Prostate gland (tissue), 2 donors: ENCODE measurements at regions not wholly inside any gene's neighbourhood (a gene's known extent, or its start where the extent isn't known, plus 50 kb on each side); places are given as distances from the start of the nearest gene placed in this dataset.
"Not testable (repeated sequence)": the region's sequence is repeated elsewhere in the genome, so short reads cannot be mapped to it uniquely, and the experiment has no call there.

Experiments used
- DNase-seq: peaks from one replicate; pipeline ENCODE4 v3.0.0-alpha.2; 2019; ENCODE audit warnings: low spot score
- H3K27ac ChIP-seq, 2 donors: fragments of 200-600 bp; sonication (generic); 2 replicates each; pipeline ENCODE4 v1.5.1; 2017 to 2019
- H3K27me3 ChIP-seq: fragments of 200-600 bp; sonication (generic); replicated peaks from 2 replicates; pipeline ENCODE4 v1.5.1; 2019; ENCODE audit not compliant: insufficient read depth
- H3K36me3 ChIP-seq, 2 donors: fragments of 200-600 bp; sonication (generic); 1 replicate in 1 of 2; 2 replicates in 1 of 2; pipeline versions ENCODE4 v1.5.1 to v1.8.1; 2017 to 2019
- H3K4me1 ChIP-seq: fragments of 200-600 bp; sonication (generic); replicated peaks from 2 replicates; pipeline ENCODE4 v1.5.1; 2019
- H3K4me3 ChIP-seq, 2 donors: fragments of 200-600 bp; sonication (generic); 2 replicates each; pipeline ENCODE4 v1.5.1; 2017 to 2019
- H3K9me3 ChIP-seq: fragments of 200-600 bp; sonication (generic); 2 replicates; pipeline ENCODE4 v1.5.1; 2017
- CTCF ChIP-seq, 4 experiments: fragments of 200-600 bp in 2 of 4; fragments of 450-650 bp in 2 of 4; sonication (generic) in 2 of 4; IDR thresholded peaks; 1 replicate in 3 of 4; 2 replicates in 1 of 4; pipeline ENCODE4 v1.5.1; 2016 to 2019; ENCODE audit warnings: antibody characterized with exemption in 4 of 4, mild to moderate bottlenecking in 2 of 4, moderate library complexity in 2 of 4
- POLR2A ChIP-seq: fragments of 450-650 bp; IDR thresholded peaks from one replicate; pipeline ENCODE4 v1.6.1; 2016; ENCODE audit warnings: antibody characterized with exemption, mild to moderate bottlenecking
- POLR2AphosphoS5 ChIP-seq: sonication (generic); formaldehyde crosslinking; IDR thresholded peaks from one replicate; pipeline ENCODE4 v1.6.1; 2017; ENCODE audit warnings: antibody characterized with exemption
- WGBS: methylation state at CpG from one replicate; pipeline ENCODE4 v1.1.5; 2018; 5-methylcytosine and 5-hydroxymethylcytosine counted together
- intact Hi-C: fragments of 100-400 bp; cut with DNase I; formaldehyde crosslinking; loops from one replicate; pipeline ENCODE4 v1.14.2; 2022

- Histone ChIP-seq H3K36me3 (no peaks in the 10 kb centered on the region), H3K4me1 (no peaks in the 10 kb centered on the region), H3K27ac (no peak overlapping the region), H3K27me3 (no peaks in the 10 kb centered on the region), H3K9me3 (no peaks in the 10 kb centered on the region), H3K4me3 (no peak overlapping the region)
- TF ChIP-seq CTCF (IDR thresholded peaks at IDR 0.05) (no peak), POLR2A (no peak), POLR2AphosphoS5 (no peak)
- intact Hi-C loops, result no loop called here
- WGBS, result 74% methylated on average over 3 of the region's 3 CpGs
- no peak for DNase-seq
Measured at GRCh38 chr5:163305655-163306054, 131.7 kb upstream of the CCNG1 start.

DNA sequence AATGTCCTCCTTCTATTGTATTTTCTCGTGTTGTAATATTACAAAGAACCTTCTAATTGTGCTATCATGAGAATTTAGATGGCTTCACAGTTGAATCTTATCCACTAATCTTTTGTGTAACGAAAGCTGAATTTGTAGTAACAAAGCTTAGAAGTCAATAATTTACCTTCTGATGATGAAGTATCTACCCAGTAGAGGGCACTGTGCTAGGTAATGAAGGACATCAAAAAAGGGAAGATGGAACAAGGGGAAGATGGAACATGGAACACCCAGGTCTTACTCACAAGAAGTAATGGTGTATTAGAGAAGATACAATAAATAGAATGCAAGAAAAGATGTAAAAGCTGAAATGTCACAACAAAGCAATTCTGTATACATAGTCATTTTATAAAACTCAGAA lies 131.0 kb upstream of the CCNG1 start:
- DNase-seq, result no peak
- intact Hi-C loops, result no loop called here
- Histone ChIP-seq H3K27me3 (no peaks in the 10 kb centered on the region), H3K36me3 (no peaks in the 10 kb centered on the region), H3K4me1 (no peaks in the 10 kb centered on the region), H3K27ac (no peak overlapping the region), H3K9me3 (no peaks in the 10 kb centered on the region), H3K4me3 (no peak overlapping the region)
- 56% methylated on average over 2 of the region's 2 CpGs for WGBS
- TF ChIP-seq POLR2A (no peak), CTCF (IDR thresholded peaks at IDR 0.05) (no peak), POLR2AphosphoS5 (no peak)

DNA sequence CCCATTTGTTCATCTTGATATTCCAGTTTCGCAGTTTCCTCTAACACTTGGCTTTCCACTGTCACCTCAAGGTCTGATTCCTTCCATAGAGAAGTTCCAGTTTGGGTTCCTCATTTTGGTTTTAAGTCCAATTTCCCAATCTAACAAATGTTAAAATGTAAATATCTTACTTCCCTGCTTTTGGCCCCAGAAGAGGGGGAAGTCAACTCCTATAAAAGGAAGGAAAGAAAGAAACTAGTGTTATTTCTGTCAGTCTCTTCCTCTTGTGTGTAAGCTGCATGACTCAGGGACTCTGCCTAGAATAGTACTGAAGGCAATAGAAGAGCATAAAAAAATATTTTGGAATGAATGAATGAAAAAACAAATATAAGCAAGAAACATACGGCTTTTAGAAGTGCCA lies 127.5 kb upstream of the CCNG1 start:
- no peaks in the 10 kb centered on the region for H3K4me1 ChIP-seq
- DNase-seq, result no peak
- TF ChIP-seq POLR2A (no peak), CTCF (IDR thresholded peaks at IDR 0.05) (no peak), POLR2AphosphoS5 (no peak)
- no peaks in the 10 kb centered on the region for H3K27me3 ChIP-seq
- no peak overlapping the region for H3K27ac ChIP-seq
- no peak overlapping the region for H3K4me3 ChIP-seq
- intact Hi-C loops, result no loop called here
- 87% methylated on average over 2 of the region's 2 CpGs for WGBS
- H3K9me3 ChIP-seq, result no peaks in the 10 kb centered on the region
- no peaks in the 10 kb centered on the region for H3K36me3 ChIP-seq

GRCh38 chr5:163310997-163311396 lies 126.4 kb upstream of the CCNG1 start:
- no peak for TF ChIP-seq CTCF (IDR thresholded peaks at IDR 0.05)
- no peak for TF ChIP-seq POLR2AphosphoS5
- TF ChIP-seq POLR2A, result no peak
- intact Hi-C loops, result no loop called here
- H3K9me3 ChIP-seq, result no peaks in the 10 kb centered on the region
- no peak overlapping the region for H3K4me3 ChIP-seq
- DNase-seq, result no peak
- no peaks in the 10 kb centered on the region for H3K4me1 ChIP-seq
- no peaks in the 10 kb centered on the region for H3K36me3 ChIP-seq
- WGBS, result 82% methylated on average over 1 of the region's 1 CpG
- no peaks in the 10 kb centered on the region for H3K27me3 ChIP-seq
- H3K27ac ChIP-seq, result no peak overlapping the region

- TF ChIP-seq POLR2AphosphoS5 (no peak), CTCF (IDR thresholded peaks at IDR 0.05) (no peak), POLR2A (no peak)
- H3K4me1 ChIP-seq, result no peaks in the 10 kb centered on the region
- H3K27me3 ChIP-seq, result no peaks in the 10 kb centered on the region
- DNase-seq, result no peak
- intact Hi-C loops, result no loop called here
- 72% methylated on average over 2 of the region's 2 CpGs for WGBS
- H3K4me3 ChIP-seq, result no peak overlapping the region
- H3K27ac ChIP-seq, result no peak overlapping the region
- no peaks in the 10 kb centered on the region for H3K9me3 ChIP-seq
- no peaks in the 10 kb centered on the region for H3K36me3 ChIP-seq
Measured at GRCh38 chr5:163312598-163312997, 124.8 kb upstream of the CCNG1 start.

DNA sequence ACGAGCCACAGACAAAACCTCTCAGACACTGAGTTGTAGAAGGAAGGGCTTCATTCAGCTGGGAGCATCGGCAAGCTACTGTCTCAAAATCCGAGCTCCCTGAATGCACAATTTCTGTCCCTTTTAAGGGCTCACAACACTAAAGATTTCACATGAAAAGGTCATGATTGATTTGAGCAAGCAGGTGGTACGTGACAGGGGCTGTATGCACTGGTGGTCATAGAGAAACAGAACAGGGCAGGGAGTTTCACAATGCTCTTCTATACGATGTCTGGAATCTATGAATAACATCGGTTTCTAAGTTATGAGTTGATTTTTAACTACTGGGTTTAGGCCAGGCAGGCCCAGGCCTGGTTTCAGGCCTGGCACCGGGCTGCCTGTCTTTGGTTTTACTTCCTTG lies 124.3 kb upstream of the CCNG1 start:
- H3K36me3 ChIP-seq, intact Hi-C loops, H3K9me3 ChIP-seq, H3K4me3 ChIP-seq, H3K27ac ChIP-seq, H3K27me3 ChIP-seq, DNase-seq, H3K4me1 ChIP-seq: not testable (repeated sequence)
- whole genome bisulfite sequencing, result 67% methylated on average over 7 of the region's 7 CpGs

- H3K4me1 ChIP-seq, H3K9me3 ChIP-seq, H3K4me3 ChIP-seq, H3K27me3 ChIP-seq, H3K36me3 ChIP-seq, intact Hi-C loops, DNase-seq, H3K27ac ChIP-seq: not testable (repeated sequence)
- WGBS, result 59% methylated on average over 6 of the region's 6 CpGs
Measured at GRCh38 chr5:163316374-163316773, 121.0 kb upstream of the CCNG1 start.
